PC-3 (cell line): ENCODE measurements at regions not wholly inside any gene's neighbourhood (a gene's known extent, or its start where the extent isn't known, plus 50 kb on each side); places are given as distances from the start of the nearest gene placed in this dataset.

ENCODE experiments used
- ATAC-seq: fragments of 200-7000 bp; cut with Tn5 transposase; 2 replicates; pipeline ENCODE4 v1.9.1; 2020; ENCODE audit warnings: mild to moderate bottlenecking, moderate library complexity
- BruUV-seq: library from RNA; stranded (reverse); fragments of 400-500 nt; replicated peaks from 2 replicates; lab custom pipeline; 2021; lab: Mats Ljungman, UMichigan
- CTCF ChIA-PET: fragments of 300-600 bp; sonication (Branson Sonifier 250); formaldehyde crosslinking; loops from one replicate; lab custom pipeline; 2022; ENCODE audit warnings: antibody characterized with exemption; lab: Charles Lee
- POLR2A ChIA-PET: fragments of 300-600 bp; sonication (Branson Sonifier 250); formaldehyde crosslinking; loops from one replicate; lab custom pipeline; 2022; ENCODE audit warnings: antibody characterized with exemption; ENCODE audit not compliant: unreplicated experiment; lab: Charles Lee
- DNase-seq: peaks from one replicate; pipeline ENCODE4 v3.0.0-alpha.2; 2015
- H2AFZ ChIP-seq: fragments of 300-600 bp; sonication (generic); 2 replicates; pipeline ENCODE4 v1.6.0; 2016; ENCODE audit warnings: antibody characterized with exemption, low read length
- H3F3A ChIP-seq: fragments of 300-600 bp; sonication (generic); one replicate; pipeline ENCODE4 v1.6.0; 2017; ENCODE audit warnings: antibody characterized with exemption, low read length, control low read depth, mild to moderate bottlenecking; ENCODE audit not compliant: unreplicated experiment
- H3K27ac ChIP-seq: fragments of 300-600 bp; sonication (generic); 2 replicates; pipeline ENCODE4 v1.5.1; 2016; ENCODE audit warnings: mild to moderate bottlenecking, low read length
- H3K27me3 ChIP-seq: fragments of 300-600 bp; sonication (generic); 2 replicates; pipeline ENCODE4 v1.6.1; 2016; ENCODE audit warnings: low read length, mixed read lengths
- H3K36me3 ChIP-seq: fragments of 300-600 bp; sonication (generic); 2 replicates; pipeline ENCODE4 v1.6.1; 2016; ENCODE audit warnings: low read depth, mixed run types, low read length, mixed read lengths
- H3K4me1 ChIP-seq: fragments of 300-600 bp; sonication (generic); 2 replicates; pipeline ENCODE4 v1.5.1; 2016; ENCODE audit warnings: low read length; ENCODE audit not compliant: insufficient read depth
- H3K4me2 ChIP-seq: fragments of 300-600 bp; sonication (generic); 2 replicates; pipeline ENCODE4 v1.6.0; 2016; ENCODE audit warnings: low read length
- H3K4me3 ChIP-seq: fragments of 300-600 bp; sonication (generic); 2 replicates; pipeline ENCODE4 v1.5.1; 2016; ENCODE audit warnings: mild to moderate bottlenecking, low read length, mixed read lengths
- H3K79me2 ChIP-seq: fragments of 300-600 bp; sonication (generic); 2 replicates; pipeline ENCODE4 v1.6.1; 2017; ENCODE audit warnings: low read length, mixed read lengths
- H3K9ac ChIP-seq: fragments of 300-600 bp; sonication (generic); 2 replicates; pipeline ENCODE4 v1.6.0; 2016; ENCODE audit warnings: mild to moderate bottlenecking, low read length
- H3K9me2 ChIP-seq: fragments of 300-600 bp; sonication (generic); replicated peaks from 2 replicates; pipeline ENCODE4 v1.6.1; 2016; ENCODE audit warnings: mixed run types, low read length, mixed read lengths
- H3K9me3 ChIP-seq: fragments of 300-600 bp; sonication (generic); 2 replicates; pipeline ENCODE4 v1.6.1; 2016; ENCODE audit warnings: low read length, mixed read lengths
- H4K20me1 ChIP-seq: fragments of 300-600 bp; sonication (generic); 2 replicates; pipeline ENCODE4 v1.6.1; 2016; ENCODE audit warnings: low read length, mixed read lengths
- EZH2 ChIP-seq: fragments of 300-600 bp; sonication (generic); IDR thresholded peaks from one replicate; pipeline ENCODE4 v1.6.1; 2017; ENCODE audit warnings: antibody characterized with exemption, mild to moderate bottlenecking, low read length; ENCODE audit not compliant: unreplicated experiment
- EZH2phosphoT487 ChIP-seq: fragments of 300-600 bp; sonication (generic); IDR thresholded peaks from 2 replicates; pipeline ENCODE4 v1.6.1; 2018; ENCODE audit warnings: mild to moderate bottlenecking, antibody characterized with exemption, low read length, borderline replicate concordance
- intact Hi-C: fragments of 100-400 bp; cut with micrococcal nuclease; formaldehyde crosslinking; loops from 2 replicates; pipeline ENCODE4 v1.9.0; 2023
- TF ChIP-seq, protein P1 (sequence below): fragments of 300-600 bp; sonication (generic); conservative IDR thresholded peaks from 2 replicates; pipeline ENCODE4 v1.5.1; 2017; ENCODE audit warnings: antibody characterized with exemption, low read depth, mild to moderate bottlenecking, low read length

DNA sequence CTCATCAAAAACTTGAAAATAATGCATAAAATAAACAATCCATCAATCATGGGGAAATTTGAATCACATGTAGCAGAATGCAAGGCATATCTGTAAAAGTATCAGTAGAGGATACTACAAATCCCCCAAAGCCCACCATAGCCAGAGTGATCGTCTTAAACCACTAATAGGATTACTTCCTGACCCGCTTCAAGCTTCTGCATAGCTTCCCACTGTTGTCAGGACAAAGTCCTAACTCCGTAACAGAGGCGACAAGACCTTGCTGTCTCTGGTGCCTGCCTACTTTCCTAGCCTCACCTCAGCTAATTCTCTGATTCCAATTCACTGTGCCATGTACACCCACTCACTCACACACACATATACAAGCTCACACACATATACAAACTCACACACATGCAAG lies 161.2 kb upstream of the NFIA start:
- Histone ChIP-seq H3K9me3 (no peaks in the 10 kb centered on the region), H3K4me2 (no peak overlapping the region), H2AFZ (no peak overlapping the region), H3K9ac (no peak overlapping the region), H3K4me3 (no peak overlapping the region), H3K27ac (no peak overlapping the region), H3K4me1 (no peaks in the 10 kb centered on the region), H3K36me3 (no peaks in the 10 kb centered on the region), H3F3A (no peaks in the 10 kb centered on the region), H4K20me1 (no peaks in the 10 kb centered on the region), H3K79me2 (no peaks in the 10 kb centered on the region), H3K27me3 (0 out of 2 replicates have a peak, but pooled peaks cover 6% of the 10 kb centered on the region), H3K9me2 (no peaks in the 10 kb centered on the region)
- TF ChIP-seq EZH2phosphoT487 (no peak), EZH2 (no peak)
- TF ChIP-seq, protein P1, sequence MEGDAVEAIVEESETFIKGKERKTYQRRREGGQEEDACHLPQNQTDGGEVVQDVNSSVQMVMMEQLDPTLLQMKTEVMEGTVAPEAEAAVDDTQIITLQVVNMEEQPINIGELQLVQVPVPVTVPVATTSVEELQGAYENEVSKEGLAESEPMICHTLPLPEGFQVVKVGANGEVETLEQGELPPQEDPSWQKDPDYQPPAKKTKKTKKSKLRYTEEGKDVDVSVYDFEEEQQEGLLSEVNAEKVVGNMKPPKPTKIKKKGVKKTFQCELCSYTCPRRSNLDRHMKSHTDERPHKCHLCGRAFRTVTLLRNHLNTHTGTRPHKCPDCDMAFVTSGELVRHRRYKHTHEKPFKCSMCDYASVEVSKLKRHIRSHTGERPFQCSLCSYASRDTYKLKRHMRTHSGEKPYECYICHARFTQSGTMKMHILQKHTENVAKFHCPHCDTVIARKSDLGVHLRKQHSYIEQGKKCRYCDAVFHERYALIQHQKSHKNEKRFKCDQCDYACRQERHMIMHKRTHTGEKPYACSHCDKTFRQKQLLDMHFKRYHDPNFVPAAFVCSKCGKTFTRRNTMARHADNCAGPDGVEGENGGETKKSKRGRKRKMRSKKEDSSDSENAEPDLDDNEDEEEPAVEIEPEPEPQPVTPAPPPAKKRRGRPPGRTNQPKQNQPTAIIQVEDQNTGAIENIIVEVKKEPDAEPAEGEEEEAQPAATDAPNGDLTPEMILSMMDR: no peak
- no TSS peak for BruUV-seq
- intact Hi-C loops: no loop called here
- ChIA-PET CTCF (no interaction called here), POLR2A (no interaction called here)
- ATAC-seq (no peak), DNase-seq (no peak)

DNA sequence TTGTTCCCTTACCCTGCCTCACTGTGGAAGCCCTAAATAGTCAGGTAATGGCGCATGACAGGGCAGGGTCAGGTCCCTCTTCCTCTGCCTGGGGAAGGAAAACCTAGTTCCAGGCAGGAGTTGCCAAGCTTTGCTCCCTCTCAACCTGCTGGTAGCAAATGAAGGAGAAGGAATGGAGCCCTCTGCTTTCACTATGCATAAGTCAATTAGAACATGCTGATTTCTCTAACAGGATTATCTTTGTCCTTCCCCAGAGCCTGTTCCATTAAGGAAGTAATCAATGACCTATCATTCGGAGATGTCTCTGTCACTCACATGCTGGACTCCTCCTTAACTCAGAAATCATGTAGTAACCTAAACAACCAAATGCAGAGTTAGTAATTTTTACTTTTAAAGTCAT lies 161.8 kb upstream of the NFIA start:
- POLR2A ChIA-PET: no interaction called here
- Histone ChIP-seq H3K9me3 (no peaks in the 10 kb centered on the region), H3K4me1 (no peaks in the 10 kb centered on the region), H4K20me1 (no peaks in the 10 kb centered on the region), H3K9ac (no peak overlapping the region), H3K4me2 (no peak overlapping the region), H3K79me2 (no peaks in the 10 kb centered on the region), H2AFZ (no peak overlapping the region), H3K9me2 (no peaks in the 10 kb centered on the region), H3F3A (no peaks in the 10 kb centered on the region), H3K27ac (no peak overlapping the region), H3K36me3 (no peaks in the 10 kb centered on the region), H3K4me3 (no peak overlapping the region), H3K27me3 (0 out of 2 replicates have a peak, but pooled peaks cover 5% of the 10 kb centered on the region)
- BruUV-seq: no TSS peak
- DNase-seq (no peak), ATAC-seq (no peak)
- intact Hi-C loops: no loop called here
- CTCF ChIA-PET: interaction anchor here (0.6 kb wide), 1 partner anchor 85 kb away, joined by 3 read pairs; no protein-coding TSS in a partner anchor
- TF ChIP-seq EZH2phosphoT487: no peak
- no peak for TF ChIP-seq EZH2

DNA sequence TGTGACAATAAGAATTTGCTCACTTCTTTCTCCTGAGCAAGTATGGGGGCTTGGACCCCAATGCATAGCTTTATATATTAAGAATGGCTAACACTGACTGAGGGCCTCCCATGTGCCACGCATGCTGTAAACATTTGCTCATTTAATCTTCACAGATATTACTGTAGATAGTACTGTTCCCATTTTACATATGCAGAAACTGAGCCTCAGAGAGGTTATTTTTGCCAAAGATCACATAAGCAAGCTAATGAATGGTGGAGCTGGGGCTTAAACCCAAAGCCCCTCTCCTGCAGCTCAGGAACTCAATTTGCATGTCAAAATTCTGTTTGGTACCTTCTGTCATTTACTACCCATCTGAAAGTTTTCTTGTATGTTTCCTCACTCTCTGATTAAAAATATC lies 163.5 kb upstream of the NFIA start:
- ChIA-PET POLR2A (no interaction called here), CTCF (no interaction called here)
- no TSS peak for BruUV-seq

More for the DNA sequence above, 163.5 kb upstream of the NFIA start:
- H3K27ac ChIP-seq: no peak overlapping the region
- no peaks in the 10 kb centered on the region for H3K9me3 ChIP-seq
- H3K9me2 ChIP-seq: no peaks in the 10 kb centered on the region
- no peak overlapping the region for H3K9ac ChIP-seq
- H3K4me2 ChIP-seq: no peak overlapping the region
- H3K4me3 ChIP-seq: no peak overlapping the region
- TF ChIP-seq EZH2 (no peak), EZH2phosphoT487 (no peak)
- TF ChIP-seq, protein P1: no peak
- H3K27me3 ChIP-seq: peaks cover 13% of the 10 kb centered on the region; the same call in 1 of the 2 replicates
- ATAC-seq (no peak), DNase-seq (no peak)
- no peaks in the 10 kb centered on the region for H3F3A ChIP-seq
- no peaks in the 10 kb centered on the region for H4K20me1 ChIP-seq
- intact Hi-C loops: no loop called here
- H3K79me2 ChIP-seq: no peaks in the 10 kb centered on the region
- H2AFZ ChIP-seq: no peak overlapping the region
- H3K36me3 ChIP-seq: no peaks in the 10 kb centered on the region
- H3K4me1 ChIP-seq: no peaks in the 10 kb centered on the region
